ENCODE measurements at regions not wholly inside any gene's neighbourhood (a gene's known extent, or its start where the extent isn't known, plus 50 kb on each side); places are given as distances from the start of the nearest gene placed in this dataset.

- H4K20me1 ChIP-seq (ENCODE audit: control insufficient read depth, extremely low read depth, insufficient read depth, low read length): no peaks in the 10 kb centered on the region
- no peak overlapping the region for H3K4me2 ChIP-seq (ENCODE audit: control insufficient read depth, extremely low read depth, insufficient read depth, low read depth, low read length)
- TF ChIP-seq EZH2 (IDR thresholded peaks at IDR 0.05; ENCODE audit: low read length): no peak
- TF ChIP-seq, protein P1, sequence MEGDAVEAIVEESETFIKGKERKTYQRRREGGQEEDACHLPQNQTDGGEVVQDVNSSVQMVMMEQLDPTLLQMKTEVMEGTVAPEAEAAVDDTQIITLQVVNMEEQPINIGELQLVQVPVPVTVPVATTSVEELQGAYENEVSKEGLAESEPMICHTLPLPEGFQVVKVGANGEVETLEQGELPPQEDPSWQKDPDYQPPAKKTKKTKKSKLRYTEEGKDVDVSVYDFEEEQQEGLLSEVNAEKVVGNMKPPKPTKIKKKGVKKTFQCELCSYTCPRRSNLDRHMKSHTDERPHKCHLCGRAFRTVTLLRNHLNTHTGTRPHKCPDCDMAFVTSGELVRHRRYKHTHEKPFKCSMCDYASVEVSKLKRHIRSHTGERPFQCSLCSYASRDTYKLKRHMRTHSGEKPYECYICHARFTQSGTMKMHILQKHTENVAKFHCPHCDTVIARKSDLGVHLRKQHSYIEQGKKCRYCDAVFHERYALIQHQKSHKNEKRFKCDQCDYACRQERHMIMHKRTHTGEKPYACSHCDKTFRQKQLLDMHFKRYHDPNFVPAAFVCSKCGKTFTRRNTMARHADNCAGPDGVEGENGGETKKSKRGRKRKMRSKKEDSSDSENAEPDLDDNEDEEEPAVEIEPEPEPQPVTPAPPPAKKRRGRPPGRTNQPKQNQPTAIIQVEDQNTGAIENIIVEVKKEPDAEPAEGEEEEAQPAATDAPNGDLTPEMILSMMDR (optimal IDR thresholded peaks at IDR 0.05 in 1 of 3, IDR thresholded peaks at IDR 0.05 in 1 of 3, conservative IDR thresholded peaks at IDR 0.05 in 1 of 3; ENCODE audit: extremely low read depth in 1 of 3, insufficient read depth in 2 of 3, low read length in 3 of 3): no peak
- no peak overlapping the region for H3K27ac ChIP-seq (ENCODE audit: control insufficient read depth, insufficient read depth, low read length)
- H3K79me2 ChIP-seq (ENCODE audit: control insufficient read depth, insufficient read depth, low read length): no peaks in the 10 kb centered on the region
- H3K4me3 ChIP-seq (ENCODE audit: control insufficient read depth in 2 of 3, extremely low read depth in 1 of 3, insufficient read depth in 2 of 3, low read depth in 1 of 3, low read length in 3 of 3): no peak overlapping the region
- no peaks in the 10 kb centered on the region for H3K9me1 ChIP-seq (ENCODE audit: control insufficient read depth, extremely low read depth, insufficient read depth, low read length)
- FAIRE-seq: no peak
- no peak overlapping the region for H3K9ac ChIP-seq (ENCODE audit: control insufficient read depth, extremely low read depth, insufficient read depth, low read length)
- no peaks in the 10 kb centered on the region for H3K9me3 ChIP-seq (ENCODE audit: control insufficient read depth, low read depth, low read length)
- H3K27me3 ChIP-seq (ENCODE audit: control insufficient read depth, extremely low read depth, insufficient read depth, low read length): no peaks in the 10 kb centered on the region
- no peak overlapping the region for H2AFZ ChIP-seq (ENCODE audit: control insufficient read depth, low read length)
- dilution Hi-C loops (cut with MboI; ENCODE audit: extremely low pct_ligation_motif_present, low sequenced_read_pairs): no loop called here
- no peak for DNase-seq (ENCODE audit: low read depth, low spot score)
- H3K36me3 ChIP-seq (ENCODE audit: control insufficient read depth in 2 of 2, extremely low read depth in 1 of 2, insufficient read depth in 2 of 2, low read length in 2 of 2): no peaks in the 10 kb centered on the region
- no peaks in the 10 kb centered on the region for H3K4me1 ChIP-seq (ENCODE audit: control insufficient read depth, extremely low read depth, insufficient read depth, low read length)
These were observed 130.6 kb upstream of the CMC1 start for GRCh38 chr3:28110869-28111268.

DNA sequence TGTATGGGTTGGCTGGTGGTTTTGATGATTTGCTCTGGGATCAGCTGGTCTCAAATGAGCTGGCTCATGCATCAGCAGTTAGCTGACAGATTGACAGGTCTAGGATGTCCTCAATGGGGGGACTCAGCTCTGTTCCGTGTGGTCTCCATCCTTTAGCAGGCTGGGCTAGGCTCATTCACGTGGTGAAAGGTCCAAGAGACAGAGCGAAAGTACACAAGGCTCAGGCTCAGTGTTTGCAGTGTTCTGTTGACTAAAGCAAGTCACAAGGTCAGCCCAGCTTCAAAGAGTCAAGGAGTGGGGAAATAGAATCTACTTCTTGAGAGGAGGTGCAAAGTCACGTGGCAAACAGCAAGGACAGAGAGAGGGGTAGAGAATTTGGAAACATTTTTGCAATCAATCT, 126.5 kb upstream of the CMC1 start:
- no peaks in the 10 kb centered on the region for H3K36me3 ChIP-seq (ENCODE audit: control insufficient read depth in 2 of 2, extremely low read depth in 1 of 2, insufficient read depth in 2 of 2, low read length in 2 of 2)
- FAIRE-seq: no peak
- H3K27me3 ChIP-seq (ENCODE audit: control insufficient read depth, extremely low read depth, insufficient read depth, low read length): no peaks in the 10 kb centered on the region
- H3K4me3 ChIP-seq (ENCODE audit: control insufficient read depth in 2 of 3, extremely low read depth in 1 of 3, insufficient read depth in 2 of 3, low read depth in 1 of 3, low read length in 3 of 3): no peak overlapping the region
- H3K4me2 ChIP-seq (ENCODE audit: control insufficient read depth, extremely low read depth, insufficient read depth, low read depth, low read length): no peak overlapping the region
- no peak overlapping the region for H2AFZ ChIP-seq (ENCODE audit: control insufficient read depth, low read length)
- DNase-seq (ENCODE audit: low read depth, low spot score): no peak
- H4K20me1 ChIP-seq (ENCODE audit: control insufficient read depth, extremely low read depth, insufficient read depth, low read length): no peaks in the 10 kb centered on the region
- H3K9me3 ChIP-seq (ENCODE audit: control insufficient read depth, low read depth, low read length): no peaks in the 10 kb centered on the region
- TF ChIP-seq, protein P1 (optimal IDR thresholded peaks at IDR 0.05 in 1 of 3, IDR thresholded peaks at IDR 0.05 in 1 of 3, conservative IDR thresholded peaks at IDR 0.05 in 1 of 3; ENCODE audit: extremely low read depth in 1 of 3, insufficient read depth in 2 of 3, low read length in 3 of 3): no peak
- TF ChIP-seq EZH2 (IDR thresholded peaks at IDR 0.05; ENCODE audit: low read length): no peak
- no peaks in the 10 kb centered on the region for H3K4me1 ChIP-seq (ENCODE audit: control insufficient read depth, extremely low read depth, insufficient read depth, low read length)
- dilution Hi-C loops (cut with MboI; ENCODE audit: extremely low pct_ligation_motif_present, low sequenced_read_pairs): no loop called here
- H3K79me2 ChIP-seq (ENCODE audit: control insufficient read depth, insufficient read depth, low read length): no peaks in the 10 kb centered on the region
- H3K9ac ChIP-seq (ENCODE audit: control insufficient read depth, extremely low read depth, insufficient read depth, low read length): no peak overlapping the region
- no peak overlapping the region for H3K27ac ChIP-seq (ENCODE audit: control insufficient read depth, insufficient read depth, low read length)
- H3K9me1 ChIP-seq (ENCODE audit: control insufficient read depth, extremely low read depth, insufficient read depth, low read length): no peaks in the 10 kb centered on the region

Data from keratinocyte (primary cell).